HG02938 (cell line): ENCODE measurements at regions not wholly inside any gene's neighbourhood (a gene's known extent, or its start where the extent isn't known, plus 50 kb on each side); places are given as distances from the start of the nearest gene placed in this dataset.

Experiments used
- ATAC-seq: cut with Tn5 transposase; IDR thresholded peaks from one replicate; pipeline ENCODE4 v1.9.1; 2021; ENCODE audit warnings: mild to moderate bottlenecking, moderate library complexity; ENCODE audit not compliant: unreplicated experiment

GRCh38 chr2:138104071-138104470 lies 139.8 kb downstream of the HNMT start:
- ATAC-seq = no peak

- ATAC-seq = no peak
These were observed 141.1 kb downstream of the HNMT start for GRCh38 chr2:138105358-138105757.

GRCh38 chr2:138106606-138107005 lies 142.3 kb downstream of the HNMT start:
- no peak for ATAC-seq

GRCh38 chr2:138107288-138107687 lies 143.0 kb downstream of the HNMT start:
- ATAC-seq = no peak

GRCh38 chr2:138110453-138111083 lies 146.3 kb downstream of the HNMT start:
- no peak for ATAC-seq

GRCh38 chr2:138112536-138112935 lies 148.3 kb downstream of the HNMT start:
- no peak for ATAC-seq

- no peak for ATAC-seq
These were observed 149.7 kb downstream of the HNMT start for GRCh38 chr2:138113871-138114525.

- no peak for ATAC-seq
These were observed 151.4 kb downstream of the HNMT start for GRCh38 chr2:138115666-138116065.

GRCh38 chr2:138116456-138116855 lies 152.2 kb downstream of the HNMT start:
- no peak for ATAC-seq

- peak; percentile 58 for ATAC-seq
These were observed 157.7 kb downstream of the HNMT start for GRCh38 chr2:138121666-138122661.

GRCh38 chr2:138122891-138123290 lies 158.6 kb downstream of the HNMT start:
- ATAC-seq = no peak

- ATAC-seq = no peak
These were observed 159.5 kb downstream of the HNMT start for GRCh38 chr2:138123741-138124140.

- ATAC-seq = no peak
These were observed 160.2 kb downstream of the HNMT start for GRCh38 chr2:138124521-138124920.

GRCh38 chr2:138125306-138126288 lies 161.3 kb downstream of the HNMT start:
- no peak for ATAC-seq

GRCh38 chr2:138132108-138132507 lies 167.8 kb downstream of the HNMT start:
- no peak for ATAC-seq

GRCh38 chr2:138137949-138138348 lies 173.7 kb downstream of the HNMT start:
- no peak for ATAC-seq

GRCh38 chr2:138147796-138148195 lies 183.5 kb downstream of the HNMT start:
- no peak for ATAC-seq

- ATAC-seq = no peak
These were observed 191.0 kb downstream of the HNMT start for GRCh38 chr2:138155304-138155703.

- no peak for ATAC-seq
These were observed 193.1 kb downstream of the HNMT start for GRCh38 chr2:138157372-138157771.

GRCh38 chr2:138170485-138170884 lies 206.2 kb downstream of the HNMT start:
- no peak for ATAC-seq
